ENCODE measurements at regions not wholly inside any gene's neighbourhood (a gene's known extent, or its start where the extent isn't known, plus 50 kb on each side); places are given as distances from the start of the nearest gene placed in this dataset.

- TF ChIP-seq, protein P1, sequence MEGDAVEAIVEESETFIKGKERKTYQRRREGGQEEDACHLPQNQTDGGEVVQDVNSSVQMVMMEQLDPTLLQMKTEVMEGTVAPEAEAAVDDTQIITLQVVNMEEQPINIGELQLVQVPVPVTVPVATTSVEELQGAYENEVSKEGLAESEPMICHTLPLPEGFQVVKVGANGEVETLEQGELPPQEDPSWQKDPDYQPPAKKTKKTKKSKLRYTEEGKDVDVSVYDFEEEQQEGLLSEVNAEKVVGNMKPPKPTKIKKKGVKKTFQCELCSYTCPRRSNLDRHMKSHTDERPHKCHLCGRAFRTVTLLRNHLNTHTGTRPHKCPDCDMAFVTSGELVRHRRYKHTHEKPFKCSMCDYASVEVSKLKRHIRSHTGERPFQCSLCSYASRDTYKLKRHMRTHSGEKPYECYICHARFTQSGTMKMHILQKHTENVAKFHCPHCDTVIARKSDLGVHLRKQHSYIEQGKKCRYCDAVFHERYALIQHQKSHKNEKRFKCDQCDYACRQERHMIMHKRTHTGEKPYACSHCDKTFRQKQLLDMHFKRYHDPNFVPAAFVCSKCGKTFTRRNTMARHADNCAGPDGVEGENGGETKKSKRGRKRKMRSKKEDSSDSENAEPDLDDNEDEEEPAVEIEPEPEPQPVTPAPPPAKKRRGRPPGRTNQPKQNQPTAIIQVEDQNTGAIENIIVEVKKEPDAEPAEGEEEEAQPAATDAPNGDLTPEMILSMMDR (IDR thresholded peaks at IDR 0.05; ENCODE audit: insufficient read depth, low read length), result no peak
- H3K4me3 ChIP-seq (ENCODE audit: low read depth, low read length), result no peak overlapping the region
- DNase-seq (ENCODE audit: low read depth), result no peak
Measured at GRCh38 chr6:94245395-94245794, 826.0 kb upstream of the EPHA7 start.

GRCh38 chr6:94238868-94239267 lies 819.5 kb upstream of the EPHA7 start:
- no peak for DNase-seq (ENCODE audit: low read depth)
- TF ChIP-seq, protein P1 (IDR thresholded peaks at IDR 0.05; ENCODE audit: insufficient read depth, low read length), result no peak
- no peak overlapping the region for H3K4me3 ChIP-seq (ENCODE audit: low read depth, low read length)

GRCh38 chr6:94227741-94228140 lies 808.4 kb upstream of the EPHA7 start:
- no peak overlapping the region for H3K4me3 ChIP-seq (ENCODE audit: low read depth, low read length)
- no peak for DNase-seq (ENCODE audit: low read depth)
- TF ChIP-seq, protein P1 (IDR thresholded peaks at IDR 0.05; ENCODE audit: insufficient read depth, low read length), result no peak

DNA sequence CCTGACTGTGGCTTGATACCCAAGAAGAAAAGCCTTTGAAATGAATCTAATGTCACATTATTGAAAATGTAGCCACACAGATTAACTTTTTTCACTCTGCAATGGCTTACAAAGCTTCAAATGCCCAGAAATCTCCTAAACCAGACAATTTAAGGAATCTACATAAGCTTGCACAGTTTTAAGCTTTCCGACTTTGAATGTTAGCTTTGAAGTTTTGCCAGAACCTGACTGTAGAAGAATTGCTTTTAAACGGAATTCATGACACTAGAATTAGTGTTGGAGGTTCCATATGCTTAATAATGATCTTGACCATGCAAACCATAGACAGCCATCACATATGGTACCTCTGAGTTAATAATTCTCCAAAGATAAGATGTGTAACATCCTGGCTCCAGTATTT lies 798.5 kb upstream of the EPHA7 start:
- no peak for DNase-seq (ENCODE audit: low read depth)
- no peak overlapping the region for H3K4me3 ChIP-seq (ENCODE audit: low read depth, low read length)
- TF ChIP-seq, protein P1 (IDR thresholded peaks at IDR 0.05; ENCODE audit: insufficient read depth, low read length), result no peak

GRCh38 chr6:94215552-94215951 lies 796.2 kb upstream of the EPHA7 start:
- no peak for DNase-seq (ENCODE audit: low read depth)
- no peak overlapping the region for H3K4me3 ChIP-seq (ENCODE audit: low read depth, low read length)
- TF ChIP-seq, protein P1 (IDR thresholded peaks at IDR 0.05; ENCODE audit: insufficient read depth, low read length), result no peak

DNA sequence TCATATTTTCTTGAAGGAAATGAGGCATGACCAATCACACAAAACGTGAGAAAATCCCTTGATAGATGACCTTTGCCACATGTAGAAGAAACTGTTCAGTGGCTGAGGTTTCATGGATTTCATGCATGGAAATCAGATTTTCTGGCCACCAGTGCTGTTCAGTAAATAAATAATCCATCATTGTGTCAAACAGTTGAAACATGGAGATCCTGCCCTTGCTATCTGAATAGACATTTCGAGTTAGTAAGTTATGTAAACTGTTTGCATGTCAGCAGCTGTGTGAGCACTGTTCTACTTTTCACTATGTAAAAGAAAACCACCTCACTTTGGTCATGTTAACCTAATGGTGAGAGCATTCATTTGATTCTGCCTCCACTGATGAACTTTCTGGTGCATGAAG lies 793.9 kb upstream of the EPHA7 start:
- TF ChIP-seq, protein P1 (IDR thresholded peaks at IDR 0.05; ENCODE audit: insufficient read depth, low read length), result no peak
- no peak for DNase-seq (ENCODE audit: low read depth)
- no peak overlapping the region for H3K4me3 ChIP-seq (ENCODE audit: low read depth, low read length)

DNA sequence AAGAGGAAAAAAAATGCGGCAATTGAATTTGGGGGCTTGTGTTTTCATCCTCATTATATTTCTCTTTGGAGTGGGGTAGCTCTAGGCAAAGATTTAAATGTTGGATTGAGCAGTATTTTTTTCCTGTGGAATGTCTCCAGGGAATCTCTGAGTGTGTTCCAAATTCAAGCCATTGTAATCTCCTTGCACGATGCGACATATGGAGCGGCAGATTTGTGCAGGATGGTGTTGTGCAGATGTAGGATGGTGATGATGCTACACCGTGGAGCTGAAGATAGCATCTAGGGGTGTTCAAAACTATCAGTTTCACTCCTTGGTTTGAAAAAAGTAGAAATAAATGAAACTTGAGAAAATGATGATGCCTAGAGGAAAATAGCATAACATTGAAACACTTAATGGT lies 777.5 kb upstream of the EPHA7 start:
- TF ChIP-seq, protein P1 (IDR thresholded peaks at IDR 0.05; ENCODE audit: insufficient read depth, low read length), result no peak
- DNase-seq (ENCODE audit: low read depth), result no peak
- no peak overlapping the region for H3K4me3 ChIP-seq (ENCODE audit: low read depth, low read length)

Measured in fibroblast of the aortic adventitia (primary cell).